NCI-H2081 treated with DMSO at 0.1 percent for 48 hours (cell line): ENCODE measurements at regions not wholly inside any gene's neighbourhood (a gene's known extent, or its start where the extent isn't known, plus 50 kb on each side); places are given as distances from the start of the nearest gene placed in this dataset.
"Not testable (repeated sequence)": the region's sequence is repeated elsewhere in the genome, so short reads cannot be mapped to it uniquely, and the experiment has no call there.

ENCODE experiments used
- DNase-seq: peaks from one replicate; lab custom pipeline; 2025; lab: John Stamatoyannopoulos, UW

DNA sequence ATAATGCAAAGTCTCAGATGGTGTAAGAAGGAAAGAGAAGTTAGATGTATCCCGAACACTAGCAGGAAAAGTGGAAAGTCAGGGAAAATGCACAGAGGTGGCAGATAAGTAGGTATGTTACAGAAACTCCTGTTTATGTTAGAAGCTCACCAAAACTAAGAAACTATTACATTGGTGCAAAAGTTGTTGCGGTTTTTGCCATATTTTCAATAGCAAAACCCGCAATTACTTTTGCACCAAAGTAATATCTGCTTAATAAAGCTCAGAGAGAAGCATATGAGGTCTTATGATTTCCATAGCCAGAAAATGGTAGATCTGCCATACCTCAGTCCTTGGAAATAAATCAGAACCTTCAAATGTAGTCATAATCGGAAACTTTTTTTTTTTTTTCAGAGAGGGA, 1035.6 kb downstream of the PCDH7 start:
- DNase-seq: no peak

GRCh38 chr4:31768756-31769155, 1048.6 kb downstream of the PCDH7 start:
- DNase-seq: no peak

- DNase-seq: no peak
These were observed 1063.1 kb downstream of the PCDH7 start for GRCh38 chr4:31783311-31783710.

DNA sequence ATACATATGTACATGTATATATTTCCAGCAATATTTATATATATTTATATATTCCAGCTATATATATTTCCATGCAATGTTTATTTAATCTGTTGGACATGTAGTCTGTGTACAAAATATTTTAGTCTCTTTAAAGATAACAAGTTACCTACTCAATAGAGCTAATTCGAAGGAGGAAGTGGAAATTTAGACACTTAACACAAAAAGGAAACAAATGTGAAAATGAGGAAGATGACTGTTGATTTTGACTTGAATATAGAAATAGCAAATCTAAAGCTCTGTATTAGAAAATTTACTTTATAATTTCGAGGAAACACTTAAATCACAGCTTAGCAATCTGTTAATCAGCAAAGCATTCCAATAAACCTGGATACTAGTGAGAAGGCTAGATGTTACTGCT, 1064.4 kb downstream of the PCDH7 start:
- DNase-seq: no peak

- no peak for DNase-seq
These were observed 1067.5 kb downstream of the PCDH7 start for GRCh38 chr4:31787701-31788100.

GRCh38 chr4:31788676-31789075, 1068.5 kb downstream of the PCDH7 start:
- no peak for DNase-seq

DNA sequence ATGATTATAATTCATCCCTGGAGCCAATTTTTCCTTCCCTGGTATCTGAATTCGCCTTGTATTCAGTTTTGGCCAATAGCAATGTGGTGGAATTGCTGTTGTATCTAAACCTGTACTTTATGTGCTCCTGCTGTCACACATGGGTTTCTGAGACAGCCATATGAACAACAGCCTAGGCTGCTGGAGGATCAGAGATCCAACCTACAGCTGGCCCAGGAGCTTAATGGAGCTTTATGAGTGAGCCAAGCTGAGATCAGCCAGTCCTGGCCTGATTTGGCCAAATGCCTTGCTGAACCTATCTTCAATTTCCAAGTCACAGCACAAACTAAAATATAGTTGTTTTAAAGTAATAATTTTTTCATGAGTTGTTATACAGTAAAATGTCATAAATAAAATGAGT, 1071.5 kb downstream of the PCDH7 start:
- no peak for DNase-seq

- no peak for DNase-seq
These were observed 1073.7 kb downstream of the PCDH7 start for GRCh38 chr4:31793907-31794306.

GRCh38 chr4:31797052-31797451, 1076.9 kb downstream of the PCDH7 start:
- DNase-seq: not testable (repeated sequence)

- DNase-seq: no peak
These were observed 1083.5 kb downstream of the PCDH7 start for GRCh38 chr4:31803526-31804195.

DNA sequence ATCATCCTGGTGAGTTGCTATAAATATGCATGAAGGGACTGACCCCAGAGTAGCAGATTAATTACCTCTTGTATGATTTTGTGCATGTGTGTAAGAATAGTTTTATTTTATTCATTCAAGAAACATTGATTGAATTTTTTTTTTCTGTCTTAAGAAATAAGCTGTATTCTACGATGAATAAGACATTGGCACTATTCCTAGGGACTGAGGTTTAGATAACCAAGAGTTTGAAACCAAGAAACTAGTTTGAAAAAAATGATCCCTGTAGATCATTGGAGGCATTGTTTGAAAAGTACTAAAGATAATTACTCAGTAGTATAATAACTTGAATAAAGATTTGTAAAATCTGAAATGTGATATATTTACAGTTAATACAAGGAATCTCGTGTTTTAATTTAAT, 1086.9 kb downstream of the PCDH7 start:
- DNase-seq: no peak

DNA sequence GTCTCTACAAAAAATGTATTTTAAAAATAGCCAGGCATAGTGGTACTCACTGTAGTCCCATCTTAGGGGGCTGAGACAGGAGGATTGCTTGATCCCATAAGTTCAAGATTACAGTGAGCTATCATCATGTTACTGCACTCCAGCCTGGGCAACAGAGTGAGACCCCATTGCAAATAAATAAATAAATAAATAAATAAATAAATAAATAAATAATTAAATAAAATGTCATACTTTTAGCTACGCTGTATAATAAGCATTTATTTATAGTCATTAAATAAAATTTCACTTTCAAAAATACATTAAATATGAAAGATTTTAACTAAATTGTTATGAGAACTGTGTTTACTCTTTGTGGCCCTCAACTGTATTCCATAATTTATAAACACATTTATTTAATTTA, 1124.2 kb downstream of the PCDH7 start:
- DNase-seq: no peak

DNA sequence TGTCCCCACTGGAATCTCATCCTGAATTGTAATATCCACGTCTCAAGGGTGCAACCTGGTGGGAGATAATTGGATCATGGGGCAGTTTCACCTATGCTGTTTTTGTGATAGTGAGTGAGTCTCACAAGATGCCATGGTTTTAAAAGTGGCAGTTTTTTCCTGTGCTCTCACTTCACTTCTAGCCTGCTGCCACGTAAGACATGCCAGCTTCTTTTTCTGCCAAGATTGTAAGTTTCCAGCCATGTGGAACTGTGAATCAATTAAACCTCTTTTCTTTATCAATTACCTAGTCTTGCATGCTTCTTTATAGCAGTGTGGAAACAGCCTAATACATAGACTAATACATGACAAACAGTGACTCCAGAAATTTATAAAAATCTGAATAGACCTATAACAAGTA, 1131.8 kb downstream of the PCDH7 start:
- no peak for DNase-seq

DNA sequence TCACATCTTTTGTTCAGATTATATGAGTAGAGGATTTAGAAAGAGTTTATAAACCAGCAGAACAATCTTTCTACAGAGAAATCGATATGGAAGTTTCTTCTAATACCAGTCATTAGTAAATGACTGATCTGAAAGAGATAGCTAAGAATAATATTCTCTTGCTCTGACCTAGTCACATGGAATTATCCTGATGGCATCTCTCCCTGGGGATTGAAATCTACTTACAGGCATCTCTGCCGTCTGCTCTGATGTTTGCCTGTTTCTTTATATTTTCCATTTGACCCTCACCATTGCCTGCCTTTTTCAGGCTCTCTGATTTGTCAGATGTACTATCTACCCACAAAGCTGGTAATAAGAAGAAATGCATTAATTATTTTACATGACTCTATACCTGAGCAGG, 1157.3 kb downstream of the PCDH7 start:
- no peak for DNase-seq

- not testable (repeated sequence) for DNase-seq
These were observed 1160.7 kb downstream of the PCDH7 start for GRCh38 chr4:31880837-31881236.

GRCh38 chr4:31896349-31896748, 1176.2 kb downstream of the PCDH7 start:
- no peak for DNase-seq

- no peak for DNase-seq
These were observed 1185.2 kb downstream of the PCDH7 start for GRCh38 chr4:31905363-31905762.

- no peak for DNase-seq
These were observed 1188.1 kb downstream of the PCDH7 start for GRCh38 chr4:31908261-31908660.

DNA sequence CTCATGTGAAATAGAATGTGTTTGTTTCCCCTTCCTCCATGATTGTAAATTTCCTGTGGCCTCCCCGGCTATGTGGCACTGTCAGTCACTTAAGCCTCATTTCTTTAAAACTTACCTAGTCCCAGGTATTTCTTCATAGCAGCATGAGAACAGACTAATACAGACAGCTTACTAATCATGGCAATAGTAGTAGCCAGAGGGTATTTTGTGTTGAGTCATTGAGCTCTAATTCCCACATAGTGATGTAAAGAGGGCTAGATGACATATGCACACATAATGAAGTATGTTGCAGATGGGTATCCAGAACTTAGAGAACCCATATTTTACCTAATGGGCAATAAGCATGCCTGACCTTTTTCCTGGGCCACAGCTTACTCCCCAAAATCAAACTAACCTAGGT, 1197.2 kb downstream of the PCDH7 start:
- DNase-seq: no peak

DNA sequence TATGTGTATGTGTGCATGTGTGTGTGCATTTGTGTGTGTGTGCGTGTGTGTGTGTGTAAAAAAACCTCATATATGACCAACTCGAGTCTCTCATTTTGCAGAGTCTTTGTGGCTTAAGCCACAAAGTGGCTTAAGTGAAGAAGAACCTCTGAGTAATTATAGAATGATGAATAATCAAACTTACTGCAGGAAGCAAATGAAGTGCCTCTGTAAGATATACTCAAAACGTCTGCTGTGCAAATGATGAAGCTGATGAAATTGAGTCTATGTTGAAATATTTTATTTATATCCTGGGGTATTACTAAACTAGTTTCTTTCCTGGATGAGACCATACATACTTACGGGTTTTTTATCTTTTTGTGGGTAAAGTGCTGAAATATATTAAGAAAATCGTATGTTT, 1198.7 kb downstream of the PCDH7 start:
- no peak for DNase-seq

- DNase-seq: no peak
These were observed 1203.5 kb downstream of the PCDH7 start for GRCh38 chr4:31923634-31924033.

- DNase-seq: no peak
These were observed 1209.6 kb downstream of the PCDH7 start for GRCh38 chr4:31929676-31930345.

DNA sequence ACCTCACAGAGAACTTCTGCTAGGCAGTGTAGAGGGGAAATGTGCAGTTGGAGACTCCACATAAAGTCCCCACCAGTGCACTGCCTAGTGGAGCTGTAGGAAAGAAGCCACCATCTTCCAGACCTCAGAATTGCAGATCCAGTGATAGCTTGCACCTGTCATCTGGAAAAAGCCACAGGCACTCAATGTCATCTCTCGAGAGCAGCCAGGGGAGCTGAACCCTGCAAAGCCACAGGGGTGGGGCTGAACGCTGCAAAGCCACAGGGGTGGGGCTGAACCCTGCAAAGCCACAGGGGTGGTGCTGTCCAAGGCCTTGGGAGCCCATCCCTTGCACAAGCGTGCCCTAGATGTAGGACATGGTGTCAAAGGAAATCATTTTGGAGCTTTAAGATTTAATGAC, 1226.3 kb downstream of the PCDH7 start:
- DNase-seq: no peak

DNA sequence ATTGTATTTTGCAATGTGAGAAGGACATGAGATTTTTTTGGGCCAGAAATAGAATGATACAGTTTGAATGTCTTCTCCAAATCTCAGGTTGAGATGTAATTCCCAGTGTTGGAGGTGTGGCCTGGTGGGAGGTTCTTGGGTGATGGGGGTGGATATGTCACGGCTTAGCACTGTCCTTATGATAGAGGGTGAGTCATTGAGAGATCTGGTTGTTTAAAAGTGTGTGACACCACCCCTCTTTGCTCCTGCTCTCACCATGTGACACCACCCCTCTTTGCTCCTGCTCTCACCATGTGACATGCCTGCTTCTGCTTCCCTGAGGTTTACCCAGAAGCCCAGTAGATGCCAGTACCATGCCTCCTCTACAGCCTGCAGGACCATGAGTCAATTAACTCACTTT, 1226.9 kb downstream of the PCDH7 start:
- DNase-seq: no peak
